ENCODE measurements at regions not wholly inside any gene's neighbourhood (a gene's known extent, or its start where the extent isn't known, plus 50 kb on each side); places are given as distances from the start of the nearest gene placed in this dataset.
A peak's percentile ranks its signal among the peaks of the same experiment; 100 is the strongest.

GRCh38 chr7:84248843-84249242, 54.3 kb upstream of the SEMA3A start (continued):
- TF ChIP-seq E4F1 (IDR thresholded peaks at IDR 0.05; ENCODE audit: borderline replicate concordance, partially characterized antibody) (no peak), KDM1A (IDR thresholded peaks at IDR 0.05; ENCODE audit: borderline replicate concordance) (no peak), POLR2AphosphoS2 (IDR thresholded peaks at IDR 0.05; ENCODE audit: low read depth, low read length) (no peak), IRF5 (IDR thresholded peaks at IDR 0.05; ENCODE audit: borderline replicate concordance) (no peak), STAT3 (IDR thresholded peaks at IDR 0.05; ENCODE audit: low read depth, low read length) (no peak), SMAD1 (IDR thresholded peaks at IDR 0.05; ENCODE audit: low read depth, partially characterized antibody) (no peak)

GRCh38 chr7:84248267-84248666, 53.7 kb upstream of the SEMA3A start:
- H4K20me1 ChIP-seq (ENCODE audit: control insufficient read depth, insufficient read depth): no peaks in the 10 kb centered on the region
- ChIA-PET CTCF (no interaction called here), RAD21 (ENCODE audit: unreplicated experiment) (no interaction called here), SMC1A (ENCODE audit: uncharacterized antibody, unreplicated experiment) (no interaction called here), POLR2A (no interaction called here)
- in situ Hi-C loops (cut with MboI) (no loop called here), intact Hi-C loops (cut with micrococcal nuclease; ENCODE audit: unreplicated experiment) (loop anchor here (10.0 kb wide), 1 partner anchor 127 kb away; no protein-coding TSS in a partner anchor)
- no peak overlapping the region for H3K27ac ChIP-seq (ENCODE audit: control insufficient read depth, insufficient read depth)
- H3K79me2 ChIP-seq (ENCODE audit: control insufficient read depth, insufficient read depth, low read length): no peaks in the 10 kb centered on the region
- no peak overlapping the region for H3K4me2 ChIP-seq (ENCODE audit: control insufficient read depth, insufficient read depth)
- 0% methylated on average over 3 of the region's 3 CpGs for WGBS (ENCODE audit: insufficient coverage, insufficient replicate concordance, low lambda C conversion rate, missing lambda C conversion rate)
- no peak overlapping the region for H3K4me3 ChIP-seq
- FAIRE-seq (no peak), DNase-seq (ENCODE audit: low read depth, low spot score) (peak; percentile 36), ATAC-seq (peak; percentile 95)
- no TSS peak for BruUV-seq (replicated peaks)
- H3K9ac ChIP-seq (ENCODE audit: control insufficient read depth, insufficient read depth, low read length): no peak overlapping the region
- H3K9me3 ChIP-seq (replicated peaks; ENCODE audit: control insufficient read depth, insufficient read depth, low read length): no peaks in the 10 kb centered on the region; the same call in 2 of the 3 replicates
- H2AFZ ChIP-seq (ENCODE audit: control insufficient read depth, low read depth, low read length): no peak overlapping the region
- no peaks in the 10 kb centered on the region for H3K27me3 ChIP-seq (replicated peaks in 1 of 2; ENCODE audit: control insufficient read depth in 2 of 2, insufficient read depth in 2 of 2, low read length in 1 of 2)
- H3K36me3 ChIP-seq (ENCODE audit: control insufficient read depth in 2 of 2, insufficient read depth in 2 of 2, low read length in 1 of 2): no peaks in the 10 kb centered on the region
- 0 out of 2 replicates have a peak, but pooled peaks cover 4% of the 10 kb centered on the region for H3K4me1 ChIP-seq (ENCODE audit: control insufficient read depth, insufficient read depth, low read length)
- no peak for TF ChIP-seq JUNB (IDR thresholded peaks at IDR 0.05)
- TF ChIP-seq BHLHE40 (IDR thresholded peaks at IDR 0.05; ENCODE audit: borderline replicate concordance in 1 of 2, low read depth in 2 of 2, low read length in 1 of 2): peak; percentile 86 to 88
- no peak for TF ChIP-seq MAX (IDR thresholded peaks at IDR 0.05; ENCODE audit: low read depth, low read length)
- TF ChIP-seq ASH2L (IDR thresholded peaks at IDR 0.05; ENCODE audit: borderline replicate concordance, low read depth): no peak
- TF ChIP-seq POU2F2 (IDR thresholded peaks at IDR 0.05; ENCODE audit: borderline replicate concordance, low read depth, low read length): peak; percentile 90; the same call in 2 of the 3 replicates
- no peak for TF ChIP-seq EED (IDR thresholded peaks at IDR 0.05; ENCODE audit: low read depth)
- TF ChIP-seq NR2C2 (IDR thresholded peaks at IDR 0.05; ENCODE audit: borderline replicate concordance, control insufficient read depth, insufficient read length, low read depth): no peak
- TF ChIP-seq ZNF207 (IDR thresholded peaks at IDR 0.05; ENCODE audit: borderline replicate concordance): no peak
- TF ChIP-seq TBL1XR1 (IDR thresholded peaks at IDR 0.05; ENCODE audit: low read depth, low read length): no peak
- no peak for TF ChIP-seq TARDBP (IDR thresholded peaks at IDR 0.05; ENCODE audit: borderline replicate concordance)
- 0 out of 2 replicates have a peak, but pooled peaks have one; percentile 17 for TF ChIP-seq ATF7 (IDR thresholded peaks at IDR 0.05; ENCODE audit: low read depth)
- no peak for TF ChIP-seq CREM (IDR thresholded peaks at IDR 0.05; ENCODE audit: low read depth)
- TF ChIP-seq SPI1 (IDR thresholded peaks at IDR 0.05; ENCODE audit: borderline replicate concordance, insufficient read depth, low read depth, low read length): peak; percentile 88
- peak; percentile 64 for TF ChIP-seq RAD51 (IDR thresholded peaks at IDR 0.05)
- 0 out of 2 replicates have a peak, but pooled peaks have one; percentile 50 for TF ChIP-seq RFX5 (IDR thresholded peaks at IDR 0.05; ENCODE audit: low read depth, low read length)
- TF ChIP-seq BMI1 (IDR thresholded peaks at IDR 0.05; ENCODE audit: borderline replicate concordance): no peak
- TF ChIP-seq MTA2 (IDR thresholded peaks at IDR 0.05; ENCODE audit: low read depth): peak; percentile 41; the same call in 1 of the 2 replicates

Measured in GM12878 (cell line).